ENCODE measurements at regions not wholly inside any gene's neighbourhood (a gene's known extent, or its start where the extent isn't known, plus 50 kb on each side); places are given as distances from the start of the nearest gene placed in this dataset.
"Not testable (repeated sequence)": the region's sequence is repeated elsewhere in the genome, so short reads cannot be mapped to it uniquely, and the experiment has no call there.

GRCh38 chr3:40895109-40895508 lies 304.2 kb upstream of the CTNNB1 start:
- H3K27me3 Mint-ChIP-seq (ENCODE audit: low read depth), result no peaks in the 10 kb centered on the region
- H3K4me1 Mint-ChIP-seq, result no peaks in the 10 kb centered on the region
- H3K36me3 Mint-ChIP-seq, result no peaks in the 10 kb centered on the region
- H3K27ac Mint-ChIP-seq, result no peak overlapping the region
- no peak for DNase-seq (ENCODE audit: low spot score in 2 of 2, unreplicated experiment in 2 of 2)
- TF ChIP-seq, protein P1, sequence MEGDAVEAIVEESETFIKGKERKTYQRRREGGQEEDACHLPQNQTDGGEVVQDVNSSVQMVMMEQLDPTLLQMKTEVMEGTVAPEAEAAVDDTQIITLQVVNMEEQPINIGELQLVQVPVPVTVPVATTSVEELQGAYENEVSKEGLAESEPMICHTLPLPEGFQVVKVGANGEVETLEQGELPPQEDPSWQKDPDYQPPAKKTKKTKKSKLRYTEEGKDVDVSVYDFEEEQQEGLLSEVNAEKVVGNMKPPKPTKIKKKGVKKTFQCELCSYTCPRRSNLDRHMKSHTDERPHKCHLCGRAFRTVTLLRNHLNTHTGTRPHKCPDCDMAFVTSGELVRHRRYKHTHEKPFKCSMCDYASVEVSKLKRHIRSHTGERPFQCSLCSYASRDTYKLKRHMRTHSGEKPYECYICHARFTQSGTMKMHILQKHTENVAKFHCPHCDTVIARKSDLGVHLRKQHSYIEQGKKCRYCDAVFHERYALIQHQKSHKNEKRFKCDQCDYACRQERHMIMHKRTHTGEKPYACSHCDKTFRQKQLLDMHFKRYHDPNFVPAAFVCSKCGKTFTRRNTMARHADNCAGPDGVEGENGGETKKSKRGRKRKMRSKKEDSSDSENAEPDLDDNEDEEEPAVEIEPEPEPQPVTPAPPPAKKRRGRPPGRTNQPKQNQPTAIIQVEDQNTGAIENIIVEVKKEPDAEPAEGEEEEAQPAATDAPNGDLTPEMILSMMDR (IDR thresholded peaks at IDR 0.05; ENCODE audit: unreplicated experiment), result no peak
- H3K9me3 Mint-ChIP-seq, result peaks cover 5% of the 10 kb centered on the region
- H3K4me3 Mint-ChIP-seq, result no peak overlapping the region

- no peak overlapping the region for H3K27ac Mint-ChIP-seq
- TF ChIP-seq, protein P1 (IDR thresholded peaks at IDR 0.05; ENCODE audit: unreplicated experiment), result no peak
- H3K4me3 Mint-ChIP-seq, result no peak overlapping the region
- no peaks in the 10 kb centered on the region for H3K36me3 Mint-ChIP-seq
- H3K4me1 Mint-ChIP-seq, result no peaks in the 10 kb centered on the region
- H3K27me3 Mint-ChIP-seq (ENCODE audit: low read depth), result no peaks in the 10 kb centered on the region
- peak in 1 of 2 experiments; percentile 13 for DNase-seq (ENCODE audit: low spot score in 2 of 2, unreplicated experiment in 2 of 2)
- peaks cover 9% of the 10 kb centered on the region for H3K9me3 Mint-ChIP-seq
Observed at GRCh38 chr3:40899286-40899712, 300.0 kb upstream of the CTNNB1 start.

GRCh38 chr3:40901298-40901697 lies 298.0 kb upstream of the CTNNB1 start:
- Mint-ChIP-seq H3K4me1 (no peaks in the 10 kb centered on the region), H3K27ac (no peak overlapping the region), H3K4me3 (no peak overlapping the region), H3K9me3 (peaks cover 14% of the 10 kb centered on the region), H3K27me3 (ENCODE audit: low read depth) (no peaks in the 10 kb centered on the region), H3K36me3 (peaks cover 2% of the 10 kb centered on the region)
- DNase-seq (ENCODE audit: low spot score in 2 of 2, unreplicated experiment in 2 of 2), result peak in 1 of 2 experiments; percentile 3
- TF ChIP-seq, protein P1 (IDR thresholded peaks at IDR 0.05; ENCODE audit: unreplicated experiment), result no peak

DNA sequence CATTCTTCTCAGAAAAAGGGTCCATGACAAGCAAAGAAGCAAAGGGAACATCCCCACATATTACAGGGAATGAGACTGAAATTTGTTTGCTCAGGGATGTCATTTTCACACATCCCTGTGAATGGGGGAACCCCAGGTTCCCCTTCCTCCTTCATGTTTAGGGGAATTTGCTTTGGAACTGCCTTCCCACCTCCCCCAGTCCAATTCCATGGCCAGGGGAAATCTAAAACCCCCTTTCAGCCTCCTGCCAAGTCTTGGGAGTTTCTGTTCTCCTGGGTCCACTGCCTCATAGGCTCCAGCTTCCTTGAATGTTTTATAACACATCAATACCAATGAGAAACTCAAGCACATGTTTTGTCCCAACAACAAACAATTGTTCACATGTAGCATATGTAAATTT lies 297.5 kb upstream of the CTNNB1 start:
- Mint-ChIP-seq H3K27me3 (ENCODE audit: low read depth) (no peaks in the 10 kb centered on the region), H3K36me3 (peaks cover 2% of the 10 kb centered on the region), H3K4me3 (no peak overlapping the region), H3K27ac (no peak overlapping the region), H3K9me3 (peaks cover 14% of the 10 kb centered on the region), H3K4me1 (no peaks in the 10 kb centered on the region)
- TF ChIP-seq, protein P1 (IDR thresholded peaks at IDR 0.05; ENCODE audit: unreplicated experiment), result no peak
- DNase-seq (ENCODE audit: low spot score in 2 of 2, unreplicated experiment in 2 of 2), result peak in 1 of 2 experiments; percentile 6

- peak in 1 of 2 experiments; percentile 34 for DNase-seq (ENCODE audit: low spot score in 2 of 2, unreplicated experiment in 2 of 2)
- peak overlapping the region; percentile 86 for H3K4me3 Mint-ChIP-seq
- not testable (repeated sequence) for H3K4me1 Mint-ChIP-seq; H3K9me3 Mint-ChIP-seq; H3K27me3 Mint-ChIP-seq (ENCODE audit: low read depth); H3K36me3 Mint-ChIP-seq
- peak overlapping the region; percentile 87 for H3K27ac Mint-ChIP-seq
Observed at GRCh38 chr3:40907907-40908465, 291.3 kb upstream of the CTNNB1 start.

DNA sequence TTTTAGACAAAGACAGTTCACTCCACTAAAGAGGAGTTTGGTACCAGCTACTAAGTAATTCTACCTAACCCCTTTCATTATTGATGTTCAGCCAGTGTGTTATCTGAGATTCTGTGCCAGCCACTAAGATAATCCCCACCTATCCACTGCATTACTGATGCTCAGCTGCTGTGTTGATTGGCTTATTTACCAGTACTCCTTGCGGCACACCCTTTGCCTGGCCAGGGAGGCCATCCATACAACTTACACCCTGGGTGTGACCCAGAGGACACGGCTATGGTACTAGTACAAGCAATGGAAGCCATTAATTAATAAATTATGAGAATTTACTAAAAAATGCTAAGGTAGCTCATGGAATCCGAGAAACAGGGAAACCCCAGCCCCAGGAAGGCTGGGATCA lies 290.7 kb upstream of the CTNNB1 start:
- TF ChIP-seq, protein P1 (IDR thresholded peaks at IDR 0.05; ENCODE audit: unreplicated experiment), result no peak
- peak in 1 of 2 experiments; percentile 9 for DNase-seq (ENCODE audit: low spot score in 2 of 2, unreplicated experiment in 2 of 2)
- peaks cover 5% of the 10 kb centered on the region for H3K9me3 Mint-ChIP-seq
- no peaks in the 10 kb centered on the region for H3K4me1 Mint-ChIP-seq
- H3K27me3 Mint-ChIP-seq (ENCODE audit: low read depth), result no peaks in the 10 kb centered on the region
- peak overlapping the region; percentile 86 for H3K4me3 Mint-ChIP-seq
- H3K27ac Mint-ChIP-seq, result no peak overlapping the region
- H3K36me3 Mint-ChIP-seq, result peaks cover 7% of the 10 kb centered on the region
